GM23338 (cell line): ENCODE measurements at regions not wholly inside any gene's neighbourhood (a gene's known extent, or its start where the extent isn't known, plus 50 kb on each side); places are given as distances from the start of the nearest gene placed in this dataset.

Experiments used
- ATAC-seq: fragments of 200-7000 bp; cut with Tn5 transposase; 3 replicates; pipeline ENCODE4 v1.9.1; 2020
- DNase-seq: peaks from one replicate; pipeline ENCODE4 v3.0.0-alpha.2; 2015; ENCODE audit warnings: low spot score
- H2AFZ ChIP-seq: fragments of 200-600 bp; sonication (generic); 2 replicates; pipeline ENCODE4 v1.8.0; 2016; ENCODE audit warnings: antibody characterized with exemption, mild to moderate bottlenecking, moderate library complexity
- H3F3A ChIP-seq: fragments of 200-600 bp; sonication (generic); replicated peaks from 2 replicates; pipeline ENCODE4 v1.8.0; 2017; ENCODE audit warnings: antibody characterized with exemption, mixed run types, low read depth
- H3K27ac ChIP-seq: fragments of 200-600 bp; sonication (generic); 2 replicates; pipeline ENCODE4 v1.6.1; 2016; ENCODE audit warnings: low read depth
- H3K27me3 ChIP-seq: fragments of 200-600 bp; sonication (generic); 2 replicates; pipeline ENCODE4 v1.8.0; 2016; ENCODE audit warnings: mild to moderate bottlenecking, mixed run types, moderate library complexity; ENCODE audit not compliant: insufficient read depth
- H3K36me3 ChIP-seq: fragments of 200-600 bp; sonication (generic); 2 replicates; pipeline ENCODE4 v1.8.0; 2016; ENCODE audit warnings: mild to moderate bottlenecking; ENCODE audit not compliant: insufficient read depth
- H3K4me1 ChIP-seq: fragments of 200-600 bp; sonication (generic); 2 replicates; pipeline ENCODE4 v1.8.0; 2016; ENCODE audit warnings: mild to moderate bottlenecking, moderate library complexity; ENCODE audit not compliant: insufficient read depth
- H3K4me2 ChIP-seq: fragments of 200-600 bp; sonication (generic); 2 replicates; pipeline ENCODE4 v1.7.1; 2017; ENCODE audit warnings: mixed run types
- H3K4me3 ChIP-seq: fragments of 200-600 bp; sonication (generic); 2 replicates; pipeline ENCODE4 v1.6.1; 2016; ENCODE audit warnings: mixed run types
- H3K79me2 ChIP-seq: fragments of 200-600 bp; sonication (generic); replicated peaks from 2 replicates; pipeline ENCODE4 v1.8.0; 2017; ENCODE audit warnings: mild to moderate bottlenecking; ENCODE audit not compliant: insufficient read depth
- H3K9me2 ChIP-seq: fragments of 200-600 bp; sonication (generic); 2 replicates; pipeline ENCODE4 v1.8.0; 2017; ENCODE audit not compliant: insufficient read depth
- H4K20me1 ChIP-seq: fragments of 200-600 bp; sonication (generic); replicated peaks from 2 replicates; pipeline ENCODE4 v1.8.0; 2017; ENCODE audit warnings: mild to moderate bottlenecking; ENCODE audit not compliant: insufficient read depth
- H3K27ac Mint-ChIP-seq: 2 replicates; pipeline ENCODE4 v1.8.0; 2020; ENCODE audit warnings: inconsistent platforms, mild to moderate bottlenecking, moderate library complexity, mixed read lengths
- H3K27me3 Mint-ChIP-seq: 3 replicates; pipeline ENCODE4 v1.8.0; 2022; ENCODE audit warnings: low read depth, mild to moderate bottlenecking, moderate library complexity, mixed read lengths, inconsistent platforms; ENCODE audit not compliant: insufficient read depth, poor library complexity
- H3K36me3 Mint-ChIP-seq: 3 replicates; pipeline ENCODE4 v1.8.0; 2021; ENCODE audit warnings: low read depth, mild to moderate bottlenecking, inconsistent platforms, moderate library complexity, mixed read lengths
- H3K4me1 Mint-ChIP-seq: 3 replicates; pipeline ENCODE4 v1.8.0; 2020; ENCODE audit warnings: mild to moderate bottlenecking, inconsistent platforms, mixed read lengths
- H3K4me3 Mint-ChIP-seq: 3 replicates; pipeline ENCODE4 v1.8.0; 2021; ENCODE audit warnings: moderate library complexity, mild to moderate bottlenecking, inconsistent platforms, mixed read lengths
- H3K9me3 Mint-ChIP-seq: 3 replicates; pipeline ENCODE4 v1.8.0; 2020; ENCODE audit warnings: moderate library complexity, mild to moderate bottlenecking, inconsistent platforms, mixed read lengths
- CREB1 ChIP-seq: fragments of 250-450 bp; sonication (Bioruptor Pico); IDR thresholded peaks from 2 replicates; pipeline ENCODE4 v1.5.0; 2020; ENCODE audit warnings: low read depth, mild to moderate bottlenecking, moderate library complexity
- CTCF ChIP-seq, 2 experiments: fragments of 200-600 bp in 1 of 2; sonication (generic) in 1 of 2; conservative IDR thresholded peaks; 2 replicates each; pipeline versions ENCODE4 v1.5.1 to v1.6.1; 2016 to 2017; ENCODE audit warnings: antibody characterized with exemption in 2 of 2, low read depth in 2 of 2, mild to moderate bottlenecking in 2 of 2, moderate library complexity in 1 of 2
- ETS1 ChIP-seq: IDR thresholded peaks from 2 replicates; pipeline ENCODE4 v1.6.1; 2016; ENCODE audit warnings: antibody characterized with exemption
- EZH2 ChIP-seq: fragments of 200-600 bp; sonication (generic); IDR thresholded peaks from one replicate; pipeline ENCODE4 v1.8.0; 2017; ENCODE audit warnings: antibody characterized with exemption, mild to moderate bottlenecking, low read depth; ENCODE audit not compliant: unreplicated experiment
- EZH2phosphoT487 ChIP-seq: fragments of 200-600 bp; sonication (generic); IDR thresholded peaks from one replicate; pipeline ENCODE4 v1.8.1; 2018; ENCODE audit warnings: antibody characterized with exemption; ENCODE audit not compliant: unreplicated experiment
- JUNB ChIP-seq: IDR thresholded peaks from one replicate; pipeline ENCODE4 v1.6.1; 2016; ENCODE audit warnings: antibody characterized with exemption; ENCODE audit not compliant: unreplicated experiment
- NANOG ChIP-seq: IDR thresholded peaks from 2 replicates; pipeline ENCODE4 v1.6.1; 2016; ENCODE audit warnings: antibody characterized with exemption, borderline replicate concordance
- POLR2AphosphoS5 ChIP-seq: IDR thresholded peaks from 2 replicates; pipeline ENCODE4 v1.6.1; 2016; ENCODE audit warnings: antibody characterized with exemption, low read depth
- REST ChIP-seq: IDR thresholded peaks from one replicate; pipeline ENCODE4 v1.6.1; 2018; ENCODE audit warnings: antibody characterized with exemption; ENCODE audit not compliant: unreplicated experiment
- STAT1 ChIP-seq: IDR thresholded peaks from one replicate; pipeline ENCODE4 v1.6.1; 2016; ENCODE audit warnings: antibody characterized with exemption; ENCODE audit not compliant: unreplicated experiment
- ZNF114 ChIP-seq: fragments of 250-450 bp; sonication (Bioruptor Pico); IDR thresholded peaks from 2 replicates; pipeline ENCODE4 v1.5.0; 2020; ENCODE audit warnings: mild to moderate bottlenecking, moderate library complexity
- ZNF331 ChIP-seq: fragments of 250-450 bp; sonication (Bioruptor Pico); IDR thresholded peaks from 2 replicates; pipeline ENCODE4 v1.5.0; 2020; ENCODE audit warnings: low read depth, mild to moderate bottlenecking, moderate library complexity
- ZNF462 ChIP-seq: fragments of 250-450 bp; sonication (Bioruptor Pico); IDR thresholded peaks from 2 replicates; pipeline ENCODE4 v1.5.0; 2020; ENCODE audit warnings: mild to moderate bottlenecking, moderate library complexity

GRCh38 chr1:78298349-78298748 lies 192.4 kb upstream of the PTGFR start:
- H3K27ac Mint-ChIP-seq: no peak overlapping the region
- no peaks in the 10 kb centered on the region for H3K9me2 ChIP-seq
- no peaks in the 10 kb centered on the region for H3F3A ChIP-seq
- H3K27me3 Mint-ChIP-seq: peaks cover 2% of the 10 kb centered on the region
- H3K79me2 ChIP-seq: no peaks in the 10 kb centered on the region
- H2AFZ ChIP-seq: no peak overlapping the region
- TF ChIP-seq EZH2: no peak
- TF ChIP-seq EZH2phosphoT487: no peak
- TF ChIP-seq ZNF331 (CRISPR knock-in tag): no peak
- TF ChIP-seq JUNB: no peak
- no peak for TF ChIP-seq REST
- TF ChIP-seq ZNF462 (CRISPR knock-in tag): no peak
- no peak for TF ChIP-seq NANOG
- no peak for TF ChIP-seq ETS1
- TF ChIP-seq POLR2AphosphoS5: no peak
- no peak for TF ChIP-seq ZNF114 (CRISPR knock-in tag)
- no peak for TF ChIP-seq CREB1 (CRISPR knock-in tag)
- no peak for TF ChIP-seq CTCF (conservative IDR thresholded peaks at IDR 0.05; ENCODE audit: low read depth in 2 of 2)
- TF ChIP-seq STAT1: no peak
- H3K27me3 ChIP-seq: no peaks in the 10 kb centered on the region
- DNase-seq (no peak), ATAC-seq (no peak)
- 0 out of 3 replicates have a peak, but pooled peaks cover 3% of the 10 kb centered on the region for H3K36me3 Mint-ChIP-seq
- no peaks in the 10 kb centered on the region for H3K4me1 Mint-ChIP-seq
- H3K4me2 ChIP-seq: no peak overlapping the region
- no peak overlapping the region for H3K4me3 ChIP-seq
- no peaks in the 10 kb centered on the region for H3K36me3 ChIP-seq
- no peaks in the 10 kb centered on the region for H4K20me1 ChIP-seq
- H3K27ac ChIP-seq: no peak overlapping the region
- no peaks in the 10 kb centered on the region for H3K4me1 ChIP-seq
- no peak overlapping the region for H3K4me3 Mint-ChIP-seq
- H3K9me3 Mint-ChIP-seq: peaks cover 8% of the 10 kb centered on the region; the same call in 1 of the 3 replicates
